HG03558 (cell line): ENCODE measurements at regions not wholly inside any gene's neighbourhood (a gene's known extent, or its start where the extent isn't known, plus 50 kb on each side); places are given as distances from the start of the nearest gene placed in this dataset.
"Not testable (repeated sequence)": the region's sequence is repeated elsewhere in the genome, so short reads cannot be mapped to it uniquely, and the experiment has no call there.

Source experiments
- ATAC-seq: cut with Tn5 transposase; IDR thresholded peaks from one replicate; pipeline ENCODE4 v1.9.1; 2021; ENCODE audit warnings: moderate number of reproducible peaks; ENCODE audit not compliant: unreplicated experiment; ENCODE audit errors: extremely low read depth

- ATAC-seq: no peak
Observed at GRCh38 chr5:60448600-60448999, 251.4 kb downstream of the DEPDC1B start.

GRCh38 chr5:60447488-60447920 lies 252.5 kb downstream of the DEPDC1B start:
- no peak for ATAC-seq

GRCh38 chr5:60446917-60447316 lies 253.0 kb downstream of the DEPDC1B start:
- ATAC-seq: no peak

GRCh38 chr5:60445921-60446320 lies 254.0 kb downstream of the DEPDC1B start:
- ATAC-seq: no peak

GRCh38 chr5:60445427-60445826 lies 254.5 kb downstream of the DEPDC1B start:
- no peak for ATAC-seq

GRCh38 chr5:60444661-60445360 lies 255.2 kb downstream of the DEPDC1B start:
- ATAC-seq: no peak

GRCh38 chr5:60439552-60439951 lies 260.4 kb downstream of the DEPDC1B start:
- ATAC-seq: no peak

- ATAC-seq: no peak
Observed at GRCh38 chr5:60437308-60437707, 262.7 kb downstream of the DEPDC1B start.

- no peak for ATAC-seq
Observed at GRCh38 chr5:60436518-60436917, 263.4 kb downstream of the DEPDC1B start.

GRCh38 chr5:60435808-60436207 lies 264.2 kb downstream of the DEPDC1B start:
- ATAC-seq: no peak

- not testable (repeated sequence) for ATAC-seq
Observed at GRCh38 chr5:60426189-60426588, 273.8 kb downstream of the DEPDC1B start.

GRCh38 chr5:60420773-60421172 lies 279.2 kb downstream of the DEPDC1B start:
- not testable (repeated sequence) for ATAC-seq

GRCh38 chr5:60417500-60418181 lies 282.3 kb downstream of the DEPDC1B start:
- ATAC-seq: no peak

GRCh38 chr5:60415443-60415842 lies 284.5 kb downstream of the DEPDC1B start:
- no peak for ATAC-seq

GRCh38 chr5:60410427-60410826 lies 289.5 kb downstream of the DEPDC1B start:
- no peak for ATAC-seq

- no peak for ATAC-seq
Observed at GRCh38 chr5:60404171-60404570, 295.8 kb downstream of the DEPDC1B start.

GRCh38 chr5:60403343-60404006 lies 296.5 kb downstream of the DEPDC1B start:
- no peak for ATAC-seq

GRCh38 chr5:60402161-60402785 lies 297.7 kb downstream of the DEPDC1B start:
- no peak for ATAC-seq

- ATAC-seq: no peak
Observed at GRCh38 chr5:60401526-60401925, 298.4 kb downstream of the DEPDC1B start.

GRCh38 chr5:60399507-60399906 lies 300.5 kb downstream of the DEPDC1B start:
- no peak for ATAC-seq
